ENCODE measurements at regions not wholly inside any gene's neighbourhood (a gene's known extent, or its start where the extent isn't known, plus 50 kb on each side); places are given as distances from the start of the nearest gene placed in this dataset.

- Histone ChIP-seq H3K9me3 (ENCODE audit: control insufficient read depth, insufficient read depth, low read length) (no peaks in the 10 kb centered on the region), H3K27me3 (ENCODE audit: control insufficient read depth, insufficient read depth, low read length) (no peaks in the 10 kb centered on the region), H3K9ac (ENCODE audit: low read depth, low read length) (no peak overlapping the region), H3K4me3 (ENCODE audit: low read depth, low read length) (no peak overlapping the region), H3K4me1 (ENCODE audit: control insufficient read depth, insufficient read depth, low read length) (no peaks in the 10 kb centered on the region), H3K36me3 (ENCODE audit: control insufficient read depth, insufficient read depth, low read length) (no peaks in the 10 kb centered on the region)
These were observed 86.8 kb upstream of the LANCL2 start for GRCh38 chr7:55278321-55278720.

GRCh38 chr7:55279080-55279845 is 85.9 kb upstream of the LANCL2 start:
- Histone ChIP-seq H3K9ac (ENCODE audit: low read depth, low read length) (no peak overlapping the region), H3K4me1 (ENCODE audit: control insufficient read depth, insufficient read depth, low read length) (no peaks in the 10 kb centered on the region), H3K36me3 (ENCODE audit: control insufficient read depth, insufficient read depth, low read length) (no peaks in the 10 kb centered on the region), H3K9me3 (ENCODE audit: control insufficient read depth, insufficient read depth, low read length) (no peaks in the 10 kb centered on the region), H3K4me3 (ENCODE audit: low read depth, low read length) (no peak overlapping the region), H3K27me3 (ENCODE audit: control insufficient read depth, insufficient read depth, low read length) (no peaks in the 10 kb centered on the region)

GRCh38 chr7:55280031-55280454 is 85.1 kb upstream of the LANCL2 start:
- no peaks in the 10 kb centered on the region for H3K27me3 ChIP-seq (ENCODE audit: control insufficient read depth, insufficient read depth, low read length)
- no peaks in the 10 kb centered on the region for H3K9me3 ChIP-seq (ENCODE audit: control insufficient read depth, insufficient read depth, low read length)
- H3K4me3 ChIP-seq (ENCODE audit: low read depth, low read length) = no peak overlapping the region
- H3K36me3 ChIP-seq (ENCODE audit: control insufficient read depth, insufficient read depth, low read length) = no peaks in the 10 kb centered on the region
- no peaks in the 10 kb centered on the region for H3K4me1 ChIP-seq (ENCODE audit: control insufficient read depth, insufficient read depth, low read length)
- no peak overlapping the region for H3K9ac ChIP-seq (ENCODE audit: low read depth, low read length)

GRCh38 chr7:55285665-55286064 is 79.5 kb upstream of the LANCL2 start:
- no peaks in the 10 kb centered on the region for H3K4me1 ChIP-seq (ENCODE audit: control insufficient read depth, insufficient read depth, low read length)
- no peaks in the 10 kb centered on the region for H3K27me3 ChIP-seq (ENCODE audit: control insufficient read depth, insufficient read depth, low read length)
- H3K4me3 ChIP-seq (ENCODE audit: low read depth, low read length) = no peak overlapping the region
- no peaks in the 10 kb centered on the region for H3K36me3 ChIP-seq (ENCODE audit: control insufficient read depth, insufficient read depth, low read length)
- H3K9ac ChIP-seq (ENCODE audit: low read depth, low read length) = no peak overlapping the region
- H3K9me3 ChIP-seq (ENCODE audit: control insufficient read depth, insufficient read depth, low read length) = no peaks in the 10 kb centered on the region

GRCh38 chr7:55286666-55287065 is 78.5 kb upstream of the LANCL2 start:
- H3K4me1 ChIP-seq (ENCODE audit: control insufficient read depth, insufficient read depth, low read length) = no peaks in the 10 kb centered on the region
- no peaks in the 10 kb centered on the region for H3K27me3 ChIP-seq (ENCODE audit: control insufficient read depth, insufficient read depth, low read length)
- no peaks in the 10 kb centered on the region for H3K9me3 ChIP-seq (ENCODE audit: control insufficient read depth, insufficient read depth, low read length)
- H3K9ac ChIP-seq (ENCODE audit: low read depth, low read length) = no peak overlapping the region
- H3K4me3 ChIP-seq (ENCODE audit: low read depth, low read length) = no peak overlapping the region
- H3K36me3 ChIP-seq (ENCODE audit: control insufficient read depth, insufficient read depth, low read length) = no peaks in the 10 kb centered on the region

GRCh38 chr7:55288070-55288824 is 76.9 kb upstream of the LANCL2 start:
- Histone ChIP-seq H3K27me3 (ENCODE audit: control insufficient read depth, insufficient read depth, low read length) (no peaks in the 10 kb centered on the region), H3K4me3 (ENCODE audit: low read depth, low read length) (no peak overlapping the region), H3K36me3 (ENCODE audit: control insufficient read depth, insufficient read depth, low read length) (no peaks in the 10 kb centered on the region), H3K9ac (ENCODE audit: low read depth, low read length) (no peak overlapping the region), H3K9me3 (ENCODE audit: control insufficient read depth, insufficient read depth, low read length) (no peaks in the 10 kb centered on the region), H3K4me1 (ENCODE audit: control insufficient read depth, insufficient read depth, low read length) (no peaks in the 10 kb centered on the region)

- Histone ChIP-seq H3K36me3 (ENCODE audit: control insufficient read depth, insufficient read depth, low read length) (no peaks in the 10 kb centered on the region), H3K4me3 (ENCODE audit: low read depth, low read length) (no peak overlapping the region), H3K4me1 (ENCODE audit: control insufficient read depth, insufficient read depth, low read length) (peaks cover 15% of the 10 kb centered on the region), H3K9me3 (ENCODE audit: control insufficient read depth, insufficient read depth, low read length) (no peaks in the 10 kb centered on the region), H3K9ac (ENCODE audit: low read depth, low read length) (no peak overlapping the region), H3K27me3 (ENCODE audit: control insufficient read depth, insufficient read depth, low read length) (no peaks in the 10 kb centered on the region)
These were observed 69.1 kb upstream of the LANCL2 start for GRCh38 chr7:55296070-55296469.

- no peaks in the 10 kb centered on the region for H3K36me3 ChIP-seq (ENCODE audit: control insufficient read depth, insufficient read depth, low read length)
- H3K9ac ChIP-seq (ENCODE audit: low read depth, low read length) = no peak overlapping the region
- H3K4me1 ChIP-seq (ENCODE audit: control insufficient read depth, insufficient read depth, low read length) = peaks cover 15% of the 10 kb centered on the region
- H3K4me3 ChIP-seq (ENCODE audit: low read depth, low read length) = no peak overlapping the region
- H3K9me3 ChIP-seq (ENCODE audit: control insufficient read depth, insufficient read depth, low read length) = no peaks in the 10 kb centered on the region
- no peaks in the 10 kb centered on the region for H3K27me3 ChIP-seq (ENCODE audit: control insufficient read depth, insufficient read depth, low read length)
These were observed 65.7 kb upstream of the LANCL2 start for GRCh38 chr7:55299273-55299967.

- Histone ChIP-seq H3K36me3 (ENCODE audit: control insufficient read depth, insufficient read depth, low read length) (no peaks in the 10 kb centered on the region), H3K9me3 (ENCODE audit: control insufficient read depth, insufficient read depth, low read length) (no peaks in the 10 kb centered on the region), H3K4me1 (ENCODE audit: control insufficient read depth, insufficient read depth, low read length) (peaks cover 12% of the 10 kb centered on the region)
These were observed 61.9 kb upstream of the LANCL2 start for GRCh38 chr7:55303220-55303619.

GRCh38 chr7:55304018-55304762 is 60.9 kb upstream of the LANCL2 start:
- H3K4me1 ChIP-seq (ENCODE audit: control insufficient read depth, insufficient read depth, low read length) = peaks cover 3% of the 10 kb centered on the region
- H3K9ac ChIP-seq (ENCODE audit: low read depth, low read length) = no peak overlapping the region
- H3K36me3 ChIP-seq (ENCODE audit: control insufficient read depth, insufficient read depth, low read length) = no peaks in the 10 kb centered on the region
- H3K27me3 ChIP-seq (ENCODE audit: control insufficient read depth, insufficient read depth, low read length) = no peaks in the 10 kb centered on the region
- no peaks in the 10 kb centered on the region for H3K9me3 ChIP-seq (ENCODE audit: control insufficient read depth, insufficient read depth, low read length)
- no peak overlapping the region for H3K4me3 ChIP-seq (ENCODE audit: low read depth, low read length)

More at GRCh38 chr7:55303220-55303619, 61.9 kb upstream of the LANCL2 start:
- Histone ChIP-seq H3K4me3 (ENCODE audit: low read depth, low read length) (no peak overlapping the region), H3K9ac (ENCODE audit: low read depth, low read length) (no peak overlapping the region), H3K27me3 (ENCODE audit: control insufficient read depth, insufficient read depth, low read length) (no peaks in the 10 kb centered on the region)

- Histone ChIP-seq H3K4me1 (ENCODE audit: control insufficient read depth, insufficient read depth, low read length) (no peaks in the 10 kb centered on the region), H3K9me3 (ENCODE audit: control insufficient read depth, insufficient read depth, low read length) (no peaks in the 10 kb centered on the region), H3K9ac (ENCODE audit: low read depth, low read length) (no peak overlapping the region), H3K36me3 (ENCODE audit: control insufficient read depth, insufficient read depth, low read length) (no peaks in the 10 kb centered on the region), H3K27me3 (ENCODE audit: control insufficient read depth, insufficient read depth, low read length) (no peaks in the 10 kb centered on the region), H3K4me3 (ENCODE audit: low read depth, low read length) (no peak overlapping the region)
These were observed 60.0 kb upstream of the LANCL2 start for GRCh38 chr7:55305135-55305534.
